Aorta (tissue), 5 donors: ENCODE measurements at regions not wholly inside any gene's neighbourhood (a gene's known extent, or its start where the extent isn't known, plus 50 kb on each side); places are given as distances from the start of the nearest gene placed in this dataset.

Source experiments
- ATAC-seq: fragments of 200-7000 bp; cut with Tn5 transposase; one replicate; pipeline ENCODE4 v1.9.1; 2022; ENCODE audit warnings: moderate library complexity; ENCODE audit not compliant: low FRiP score
- DNase-seq, 2 donors: peaks; one replicate each; pipeline ENCODE4 v3.0.0-alpha.2; 2020
- H3K27ac ChIP-seq, 2 donors: one replicate each; pipeline ENCODE4 v1.5.1; 2013; ENCODE audit warnings: low read length in 2 of 2, mild to moderate bottlenecking in 2 of 2, moderate library complexity in 2 of 2, control low read depth in 1 of 2, inconsistent platforms in 1 of 2, low read depth in 1 of 2
- H3K27me3 ChIP-seq, 2 donors: one replicate each; pipeline ENCODE4 v1.6.1; 2013; ENCODE audit warnings: control low read depth in 1 of 2, low read length in 1 of 2, mild to moderate bottlenecking in 1 of 2, moderate library complexity in 1 of 2; ENCODE audit not compliant: insufficient read depth in 2 of 2, control insufficient read depth in 1 of 2
- H3K36me3 ChIP-seq, 2 donors: one replicate each; pipeline ENCODE4 v1.6.1; 2013; ENCODE audit warnings: control low read depth in 1 of 2, low read length in 1 of 2, mild to moderate bottlenecking in 1 of 2; ENCODE audit not compliant: insufficient read depth in 2 of 2, control insufficient read depth in 1 of 2
- H3K4me1 ChIP-seq, 2 donors: one replicate each; pipeline ENCODE4 v1.6.1; 2013; ENCODE audit warnings: low read length in 2 of 2, control low read depth in 1 of 2, mild to moderate bottlenecking in 1 of 2, moderate library complexity in 1 of 2; ENCODE audit not compliant: insufficient read depth in 2 of 2, control insufficient read depth in 1 of 2
- H3K4me3 ChIP-seq, 2 donors: one replicate each; pipeline ENCODE4 v1.5.1; 2013; ENCODE audit warnings: low read length in 2 of 2, control low read depth in 1 of 2, mild to moderate bottlenecking in 1 of 2
- H3K9me3 ChIP-seq: one replicate; pipeline ENCODE4 v1.6.1; 2013; ENCODE audit warnings: mild to moderate bottlenecking, low read length; ENCODE audit not compliant: control insufficient read depth
- WGBS, 2 donors: extraction: QIAGEN DNeasy Blood & Tissue Kit; methylation state at CpG; one replicate each; pipeline ENCODE4 v1.1.7; 2013; 5-methylcytosine and 5-hydroxymethylcytosine counted together
- intact Hi-C, 2 donors: fragments of 100-400 bp; cut with DNase I; formaldehyde crosslinking; loops; one replicate each; pipeline versions ENCODE4 v1.14.2 to v1.15.0; 2022
- donor health status: healthy with polysubstance abuse.
- donor health status: Bipolar disorder and iron deficiency.
- donor health status: DM: no; HTN: no; CAD: no.
- donor health status: DM: no; HTN: no; CAD: no.
- donor health status: DM: yes; HTN: yes; CAD: no.

DNA sequence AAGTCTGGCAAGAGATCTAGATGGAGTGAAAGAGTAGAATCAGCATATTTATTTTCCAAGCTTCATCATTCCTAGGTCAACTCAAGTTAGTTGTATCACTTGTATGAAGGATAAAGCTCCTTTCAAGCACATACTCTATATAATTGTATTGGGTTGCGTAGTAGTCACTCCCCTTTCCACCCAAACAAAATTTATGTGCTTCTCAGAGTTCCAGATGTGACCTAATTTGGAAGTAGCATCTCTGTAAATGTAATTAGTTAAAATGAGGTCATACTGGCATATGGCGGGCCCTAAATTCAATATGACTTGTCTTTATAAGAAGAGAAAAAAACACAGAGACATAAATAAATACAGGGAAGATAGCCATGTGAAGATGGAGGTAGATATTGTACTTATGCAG is 226.8 kb upstream of the CHORDC1 start:
- DNase-seq (no peak), ATAC-seq (no peak)
- Histone ChIP-seq H3K27ac (no peak overlapping the region), H3K27me3 (no peaks in the 10 kb centered on the region), H3K36me3 (no peaks in the 10 kb centered on the region), H3K9me3 (no peaks in the 10 kb centered on the region), H3K4me3 (no peak overlapping the region), H3K4me1 (peaks cover 3 to 6% of the 10 kb centered on the region in 2 donors)
- intact Hi-C loops = loop anchor here (10.0 kb wide), 2 partner anchors 225 to 245 kb away; partner anchors contain the start of gene CHORDC1 (in 1 of the 2)
- 97 to 98% methylated on average over 2 of the region's 2 CpGs for WGBS, 2 donors

DNA sequence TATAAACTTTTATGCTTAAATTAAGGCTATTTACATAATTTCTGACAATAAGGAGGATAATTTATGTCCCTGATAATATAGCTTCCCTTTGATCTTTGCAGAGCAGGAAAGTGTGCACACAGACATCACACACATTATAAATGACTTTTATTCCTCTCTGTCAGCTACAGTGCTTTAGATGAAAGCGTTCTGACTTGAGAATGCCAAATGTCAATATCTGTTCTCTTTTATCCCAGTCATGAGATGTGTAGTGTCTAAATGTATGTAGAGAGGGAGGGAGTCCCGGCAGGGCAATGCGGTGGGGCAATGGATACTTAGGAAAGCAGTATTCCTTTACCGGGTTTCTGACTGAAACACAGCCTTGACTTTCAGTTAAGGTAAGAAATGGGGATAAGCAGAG is 225.4 kb upstream of the CHORDC1 start:
- Histone ChIP-seq H3K27ac (peak overlapping the region in 1 of 2 donors; percentile 26), H3K27me3 (no peaks in the 10 kb centered on the region), H3K36me3 (no peaks in the 10 kb centered on the region), H3K4me1 (peaks cover 0 to 6% of the 10 kb centered on the region in 2 donors), H3K9me3 (no peaks in the 10 kb centered on the region), H3K4me3 (no peak overlapping the region)
- ATAC-seq (no peak), DNase-seq (no peak)
- 60 to 66% methylated on average over 4 of the region's 4 CpGs for WGBS, 2 donors
- intact Hi-C loops = no loop called here

DNA sequence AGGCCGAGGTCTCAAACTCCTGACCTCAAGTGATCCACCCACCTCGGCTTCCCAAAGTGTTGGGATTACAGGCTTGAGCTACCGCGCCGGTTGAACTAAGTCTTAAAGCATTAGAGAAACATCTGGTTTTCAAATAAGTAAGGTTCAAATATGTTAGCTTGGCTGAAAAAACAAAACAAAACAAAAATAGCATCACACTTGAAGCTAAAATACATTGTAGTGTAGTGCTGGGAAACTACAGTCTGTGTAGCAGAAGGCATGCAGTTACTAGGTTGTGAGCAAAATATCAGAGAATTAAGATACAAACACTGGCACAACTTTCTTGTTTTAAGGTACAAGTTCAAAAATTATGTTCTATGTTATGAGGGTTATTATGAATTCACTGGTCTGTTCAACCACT is 224.8 kb upstream of the CHORDC1 start:
- no peak overlapping the region for H3K27ac ChIP-seq

DNA sequence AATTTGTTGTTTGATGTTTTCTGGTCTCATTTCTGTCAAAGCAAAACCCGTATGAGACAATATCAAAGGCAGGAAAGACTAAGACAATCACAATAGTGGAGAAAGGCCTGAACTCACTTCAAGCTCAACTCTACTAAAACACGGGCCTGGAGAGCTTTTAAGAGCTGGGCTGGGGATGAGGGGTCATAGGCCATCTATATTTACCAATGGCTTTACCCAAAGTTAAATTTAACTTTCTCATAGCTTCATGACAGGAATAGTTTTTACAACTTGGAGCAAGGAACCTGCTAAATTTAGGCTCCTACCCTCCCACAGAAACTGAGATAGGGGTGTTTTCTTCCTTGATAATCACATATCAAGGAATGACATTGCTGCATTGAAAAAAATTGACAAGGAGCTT is 223.4 kb upstream of the CHORDC1 start:
- Histone ChIP-seq H3K4me3 (no peak overlapping the region), H3K9me3 (no peaks in the 10 kb centered on the region), H3K27me3 (no peaks in the 10 kb centered on the region), H3K4me1 (peaks cover 2 to 6% of the 10 kb centered on the region in 2 donors), H3K27ac (peak overlapping the region in 1 of 2 donors; percentile 30), H3K36me3 (no peaks in the 10 kb centered on the region)
- intact Hi-C loops = no loop called here
- ATAC-seq (no peak), DNase-seq (no peak)
- WGBS, 2 donors = 22 to 23% methylated on average over 2 of the region's 2 CpGs

More for the DNA sequence above, 224.8 kb upstream of the CHORDC1 start:
- ATAC-seq = no peak
- H3K36me3 ChIP-seq = no peaks in the 10 kb centered on the region
- intact Hi-C loops = no loop called here
- DNase-seq = no peak
- no peak overlapping the region for H3K4me3 ChIP-seq
- H3K27me3 ChIP-seq = no peaks in the 10 kb centered on the region
- WGBS, 2 donors = 7 to 11% methylated on average over 5 of the region's 5 CpGs
- no peaks in the 10 kb centered on the region for H3K9me3 ChIP-seq
- H3K4me1 ChIP-seq = peaks cover 0 to 6% of the 10 kb centered on the region in 2 donors

DNA sequence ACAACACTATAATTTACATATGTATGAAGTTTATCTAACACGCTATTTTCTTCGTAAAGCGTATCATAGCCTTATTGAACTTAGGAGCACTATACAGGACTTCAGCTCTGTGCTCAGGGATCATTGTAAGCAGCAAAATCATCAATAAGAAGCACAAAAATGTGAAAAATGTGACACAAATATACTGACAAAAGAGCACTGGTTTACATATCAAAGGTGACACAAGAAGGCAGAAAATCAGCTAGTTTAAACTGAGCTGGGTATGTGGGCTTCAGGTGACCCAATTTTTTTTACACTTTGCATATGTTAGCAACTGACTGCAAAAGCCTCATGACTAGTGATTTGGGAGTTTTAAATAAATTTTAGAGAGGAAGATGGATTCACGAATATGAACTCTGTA is 215.2 kb upstream of the CHORDC1 start:
- Histone ChIP-seq H3K4me1 (peaks cover 0 to 2% of the 10 kb centered on the region in 2 donors), H3K27ac (no peak overlapping the region), H3K4me3 (no peak overlapping the region), H3K36me3 (no peaks in the 10 kb centered on the region), H3K27me3 (no peaks in the 10 kb centered on the region), H3K9me3 (no peaks in the 10 kb centered on the region)
- ATAC-seq = no peak
- DNase-seq = no peak
- intact Hi-C loops = no loop called here
- WGBS, 2 donors = 92 to 96% methylated on average over 4 of the region's 4 CpGs

DNA sequence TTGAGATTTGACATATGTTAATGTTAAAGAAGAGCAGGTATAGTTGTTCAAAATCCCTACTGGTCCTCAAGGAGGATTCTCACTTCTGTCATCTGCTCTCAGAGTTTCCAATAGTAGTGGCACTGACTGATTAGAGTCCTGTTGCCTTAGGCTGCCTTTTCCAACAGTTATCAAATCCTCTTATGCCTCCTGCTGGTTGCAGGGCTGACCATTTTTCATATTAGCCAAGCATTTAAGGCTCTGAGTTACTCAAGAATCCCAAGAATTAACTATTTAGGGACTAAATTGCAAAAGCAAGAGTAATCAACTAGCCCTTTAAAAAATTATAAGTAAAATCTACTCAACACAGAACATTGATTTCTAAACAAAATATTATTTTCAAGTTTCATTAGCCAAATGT is 212.0 kb upstream of the CHORDC1 start:
- no peak for DNase-seq
- no peak overlapping the region for H3K27ac ChIP-seq
- no peaks in the 10 kb centered on the region for H3K4me1 ChIP-seq
- no peaks in the 10 kb centered on the region for H3K36me3 ChIP-seq
- no peaks in the 10 kb centered on the region for H3K27me3 ChIP-seq
- no peak for ATAC-seq
- no peaks in the 10 kb centered on the region for H3K9me3 ChIP-seq
- H3K4me3 ChIP-seq = no peak overlapping the region
- intact Hi-C loops = no loop called here

DNA sequence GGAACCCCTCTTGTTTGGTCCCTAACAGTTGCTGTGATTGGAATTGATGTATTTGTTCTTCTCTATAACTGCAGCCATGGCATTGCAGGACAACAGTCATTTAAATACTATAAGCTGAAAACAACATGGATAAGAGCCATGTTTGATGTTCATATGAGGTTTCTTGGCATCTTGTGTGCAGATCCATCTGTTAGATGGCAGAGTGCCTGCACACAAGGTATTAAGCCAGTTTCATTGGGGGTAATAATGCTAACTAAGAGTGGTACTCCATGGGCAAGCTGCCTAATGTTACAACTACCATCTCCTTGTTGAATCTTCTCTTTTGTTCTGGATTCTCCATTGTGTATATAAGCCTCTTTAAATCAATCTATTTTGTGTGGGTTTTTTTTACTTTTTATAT is 206.0 kb upstream of the CHORDC1 start:
- H3K4me1 ChIP-seq = no peaks in the 10 kb centered on the region
- H3K27me3 ChIP-seq = no peaks in the 10 kb centered on the region
- no peak overlapping the region for H3K4me3 ChIP-seq
- no peaks in the 10 kb centered on the region for H3K36me3 ChIP-seq
- H3K9me3 ChIP-seq = no peaks in the 10 kb centered on the region
- no peak for ATAC-seq
- no peak for DNase-seq
- H3K27ac ChIP-seq = no peak overlapping the region
- intact Hi-C loops = no loop called here

DNA sequence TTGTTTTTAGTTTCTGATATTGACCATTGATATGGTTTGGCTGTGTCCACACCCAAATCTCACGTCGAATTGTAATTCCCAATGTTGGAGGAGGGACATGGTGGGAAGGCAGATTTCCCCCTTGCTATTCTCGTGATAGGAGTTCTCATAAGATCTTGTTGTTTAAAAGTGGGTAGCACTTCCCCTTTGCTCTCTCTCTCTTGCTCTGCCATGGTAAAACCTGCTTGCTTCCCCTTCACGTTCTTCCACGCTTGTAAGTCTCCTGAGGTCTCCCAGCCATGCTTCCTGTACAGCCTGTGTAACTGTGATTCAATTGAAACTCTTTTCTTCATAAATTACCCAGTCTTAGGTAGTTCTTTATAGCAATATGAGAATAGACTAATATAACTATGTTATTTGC is 203.6 kb upstream of the CHORDC1 start:
- 86 to 92% methylated on average over 5 of the region's 5 CpGs for WGBS, 2 donors
- DNase-seq (no peak), ATAC-seq (no peak)
- Histone ChIP-seq H3K27ac (no peak overlapping the region), H3K36me3 (no peaks in the 10 kb centered on the region), H3K4me1 (no peaks in the 10 kb centered on the region), H3K4me3 (no peak overlapping the region), H3K27me3 (no peaks in the 10 kb centered on the region), H3K9me3 (no peaks in the 10 kb centered on the region)
- intact Hi-C loops = no loop called here

DNA sequence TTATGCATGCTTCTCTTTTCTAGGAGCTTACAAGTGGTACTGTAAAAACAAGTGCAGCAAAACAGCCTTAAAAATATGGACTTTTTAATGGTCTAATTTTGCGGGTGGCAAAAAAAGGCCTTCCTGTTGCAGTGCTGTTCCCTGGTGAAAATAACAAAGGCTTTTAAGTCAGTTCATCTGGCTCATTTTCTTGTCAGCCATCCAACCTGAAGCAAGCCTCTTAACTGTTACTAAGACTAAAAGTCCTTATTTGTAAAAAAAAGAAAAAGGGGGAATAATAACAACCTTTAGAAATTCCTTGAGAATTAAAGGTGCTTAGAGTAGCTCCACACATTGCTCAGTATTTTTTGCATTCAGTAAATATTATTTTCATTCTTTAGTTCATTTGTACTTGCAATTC is 200.5 kb upstream of the CHORDC1 start:
- DNase-seq (no peak), ATAC-seq (no peak)
- intact Hi-C loops = no loop called here
- Histone ChIP-seq H3K9me3 (no peaks in the 10 kb centered on the region), H3K36me3 (no peaks in the 10 kb centered on the region), H3K27me3 (no peaks in the 10 kb centered on the region), H3K4me3 (no peak overlapping the region), H3K4me1 (no peaks in the 10 kb centered on the region), H3K27ac (peak overlapping the region in 1 of 2 donors; percentile 14)
- 7 to 17% methylated on average over 1 of the region's 1 CpG for WGBS, 2 donors
